GM21447 (cell line): ENCODE measurements at regions not wholly inside any gene's neighbourhood (a gene's known extent, or its start where the extent isn't known, plus 50 kb on each side); places are given as distances from the start of the nearest gene placed in this dataset.

Experiments used
- ATAC-seq: cut with Tn5 transposase; IDR thresholded peaks from one replicate; pipeline ENCODE4 v1.9.1; 2021; ENCODE audit not compliant: unreplicated experiment

- no peak for ATAC-seq
Observed at GRCh38 chr10:124265776-124266467, 152.8 kb downstream of the OAT start.

- ATAC-seq = no peak
Observed at GRCh38 chr10:124265391-124265745, 153.4 kb downstream of the OAT start.

GRCh38 chr10:124264711-124265390 is 153.9 kb downstream of the OAT start:
- no peak for ATAC-seq

- ATAC-seq = no peak
Observed at GRCh38 chr10:124264271-124264670, 154.5 kb downstream of the OAT start.

- ATAC-seq = no peak
Observed at GRCh38 chr10:124263726-124264125, 155.0 kb downstream of the OAT start.

- no peak for ATAC-seq
Observed at GRCh38 chr10:124262971-124263370, 155.8 kb downstream of the OAT start.

- no peak for ATAC-seq
Observed at GRCh38 chr10:124262234-124262865, 156.4 kb downstream of the OAT start.

GRCh38 chr10:124259139-124259825 is 159.4 kb downstream of the OAT start:
- no peak for ATAC-seq

- ATAC-seq = no peak
Observed at GRCh38 chr10:124257781-124258180, 160.9 kb downstream of the OAT start.

GRCh38 chr10:124256151-124256550 is 162.6 kb downstream of the OAT start:
- no peak for ATAC-seq

GRCh38 chr10:124255556-124255955 is 162.2 kb upstream of the CHST15 start:
- ATAC-seq = no peak

GRCh38 chr10:124254490-124254889 is 161.1 kb upstream of the CHST15 start:
- ATAC-seq = no peak

- no peak for ATAC-seq
Observed at GRCh38 chr10:124253006-124253405, 159.6 kb upstream of the CHST15 start.

GRCh38 chr10:124252097-124252715 is 158.8 kb upstream of the CHST15 start:
- ATAC-seq = no peak

- ATAC-seq = peak; percentile 50
Observed at GRCh38 chr10:124251317-124252065, 158.1 kb upstream of the CHST15 start.

- ATAC-seq = no peak
Observed at GRCh38 chr10:124250506-124250905, 157.1 kb upstream of the CHST15 start.

- no peak for ATAC-seq
Observed at GRCh38 chr10:124249812-124250432, 156.5 kb upstream of the CHST15 start.

GRCh38 chr10:124249196-124249595 is 155.8 kb upstream of the CHST15 start:
- no peak for ATAC-seq

- ATAC-seq = no peak
Observed at GRCh38 chr10:124248056-124249045, 155.0 kb upstream of the CHST15 start.
